CD14-positive monocyte (primary cell): ENCODE measurements at regions not wholly inside any gene's neighbourhood (a gene's known extent, or its start where the extent isn't known, plus 50 kb on each side); places are given as distances from the start of the nearest gene placed in this dataset.

Experiments
- DNase-seq, 3 donors: peaks; one replicate each; pipeline ENCODE4 v3.0.0-alpha.2; 2011 to 2022
- H2AFZ ChIP-seq: 2 replicates; pipeline ENCODE4 v1.6.0; 2012; ENCODE audit warnings: mild to moderate bottlenecking, low read depth, low read length, inconsistent platforms; ENCODE audit not compliant: insufficient read depth, poor library complexity, severe bottlenecking
- H3K27ac ChIP-seq, 2 donors: 1 replicate in 1 of 2; 2 replicates in 1 of 2; pipeline ENCODE4 v1.5.1; 2012 to 2013; ENCODE audit warnings: low read length in 2 of 2, control low read depth in 1 of 2, inconsistent platforms in 1 of 2, low read depth in 1 of 2, mild to moderate bottlenecking in 1 of 2
- H3K27me3 ChIP-seq, 2 donors: one replicate each; pipeline versions ENCODE4 v1.6.0 to v1.6.1; 2011 to 2013; ENCODE audit warnings: low read length in 2 of 2; ENCODE audit not compliant: control insufficient read depth in 2 of 2, insufficient read depth in 2 of 2
- H3K36me3 ChIP-seq, 2 donors: replicated peaks in 1 of 2; 1 replicate in 1 of 2; 2 replicates in 1 of 2; pipeline versions ENCODE4 v1.5.1 to v1.6.1; 2012 to 2013; ENCODE audit warnings: low read length in 2 of 2, control low read depth in 1 of 2, inconsistent platforms in 1 of 2, mild to moderate bottlenecking in 1 of 2; ENCODE audit not compliant: insufficient read depth in 2 of 2, control insufficient read depth in 1 of 2
- H3K4me1 ChIP-seq, 2 donors: 1 replicate in 1 of 2; 2 replicates in 1 of 2; pipeline versions ENCODE4 v1.5.1 to v1.6.1; 2012 to 2013; ENCODE audit warnings: low read length in 2 of 2, control low read depth in 1 of 2, inconsistent platforms in 1 of 2, mild to moderate bottlenecking in 1 of 2, moderate library complexity in 1 of 2; ENCODE audit not compliant: insufficient read depth in 2 of 2, control insufficient read depth in 1 of 2
- H3K4me2 ChIP-seq: replicated peaks from 2 replicates; pipeline ENCODE3; 2012; ENCODE audit warnings: low read length, moderate library complexity, mild to moderate bottlenecking; ENCODE audit not compliant: poor library complexity, severe bottlenecking; ENCODE audit errors: extremely low read depth
- H3K4me3 ChIP-seq, 3 experiments: fragments of 200-600 bp in 1 of 3; sonication (generic) in 1 of 3; replicated peaks in 1 of 3; 1 replicate in 2 of 3; 2 replicates in 1 of 3; pipeline ENCODE4 v1.5.1; 2011 to 2013; ENCODE audit warnings: low read length in 3 of 3, mild to moderate bottlenecking in 3 of 3, control low read depth in 2 of 3, low read depth in 2 of 3, inconsistent platforms in 1 of 3, moderate library complexity in 1 of 3
- H3K79me2 ChIP-seq: 2 replicates; pipeline ENCODE4 v1.6.0; 2012; ENCODE audit warnings: mild to moderate bottlenecking, control low read depth, inconsistent platforms, low read length, moderate library complexity; ENCODE audit not compliant: insufficient read depth
- H3K9ac ChIP-seq: 2 replicates; pipeline ENCODE4 v1.6.0; 2017; ENCODE audit warnings: low read length, mild to moderate bottlenecking; ENCODE audit not compliant: insufficient read depth, poor library complexity, severe bottlenecking
- H3K9me3 ChIP-seq, 2 donors: replicated peaks in 1 of 2; 1 replicate in 1 of 2; 2 replicates in 1 of 2; pipeline versions ENCODE4 v1.5.1 to v1.6.1; 2012 to 2013; ENCODE audit warnings: low read length in 2 of 2, control low read depth in 1 of 2; ENCODE audit not compliant: control insufficient read depth in 1 of 2, insufficient read depth in 1 of 2
- H4K20me1 ChIP-seq: 2 replicates; pipeline ENCODE4 v1.6.0; 2012; ENCODE audit warnings: mild to moderate bottlenecking, low read length, control low read depth, moderate library complexity; ENCODE audit not compliant: insufficient read depth
- H3K27ac Mint-ChIP-seq, 7 donors: one replicate each; pipeline ENCODE4 v1.8.0; 2020; ENCODE audit warnings: mild to moderate bottlenecking in 7 of 7, mixed read lengths in 7 of 7, moderate library complexity in 6 of 7, inconsistent platforms in 2 of 7
- H3K27me3 Mint-ChIP-seq, 3 donors: one replicate each; pipeline ENCODE4 v1.8.0; 2021 to 2022; ENCODE audit warnings: low read depth in 3 of 3, mild to moderate bottlenecking in 3 of 3, mixed read lengths in 3 of 3, moderate library complexity in 3 of 3, inconsistent platforms in 1 of 3
- H3K36me3 Mint-ChIP-seq, 2 donors: one replicate each; pipeline ENCODE4 v1.8.0; 2020; ENCODE audit warnings: mixed read lengths in 2 of 2, inconsistent platforms in 1 of 2, mild to moderate bottlenecking in 1 of 2
- H3K4me1 Mint-ChIP-seq: one replicate; pipeline ENCODE4 v1.8.0; 2020; ENCODE audit warnings: mild to moderate bottlenecking, mixed read lengths
- H3K4me3 Mint-ChIP-seq, 2 donors: one replicate each; pipeline ENCODE4 v1.8.0; 2020; ENCODE audit warnings: mild to moderate bottlenecking in 2 of 2, mixed read lengths in 2 of 2, moderate library complexity in 1 of 2
- H3K9me3 Mint-ChIP-seq, 7 donors: one replicate each; pipeline ENCODE4 v1.8.0; 2020 to 2022; ENCODE audit warnings: mixed read lengths in 7 of 7, mild to moderate bottlenecking in 6 of 7, moderate library complexity in 6 of 7, inconsistent platforms in 2 of 7
- CTCF ChIP-seq: fragments of 200-600 bp; IDR thresholded peaks from one replicate; pipeline ENCODE4 v1.8.0; 2022; ENCODE audit warnings: antibody characterized with exemption, mild to moderate bottlenecking
- WGBS: methylation state at CpG from one replicate; pipeline ENCODE4 v1.1.5; 2013; ENCODE audit warnings: missing lambda C conversion rate; ENCODE audit not compliant: insufficient coverage; 5-methylcytosine and 5-hydroxymethylcytosine counted together
- intact Hi-C, 2 donors: fragments of 100-400 bp; cut with micrococcal nuclease; formaldehyde crosslinking; loops; one replicate each; pipeline versions ENCODE4 v1.15.0 to v1.15.1; 2023

GRCh38 chr6:37748118-37748517, 50.4 kb upstream of the MDGA1 start:
- TF ChIP-seq CTCF: no peak
- H4K20me1 ChIP-seq: no peaks in the 10 kb centered on the region
- WGBS: 82% methylated on average over 4 of the region's 7 CpGs
- Mint-ChIP-seq H3K36me3 (no peaks in the 10 kb centered on the region), H3K4me3 (no peak overlapping the region), H3K27me3 (peaks cover 8 to 10% (median 9%) of the 10 kb centered on the region in 3 donors), H3K27ac (no peak overlapping the region), H3K4me1 (no peaks in the 10 kb centered on the region), H3K9me3 (peaks cover 0 to 12% (median 7%) of the 10 kb centered on the region in 7 donors)
- H3K4me3 ChIP-seq: no peak overlapping the region
- DNase-seq: no peak
- no peaks in the 10 kb centered on the region for H3K79me2 ChIP-seq
- intact Hi-C loops: no loop called here
- H3K27ac ChIP-seq: no peak overlapping the region
- H3K4me2 ChIP-seq: no peak overlapping the region
- no peaks in the 10 kb centered on the region for H3K27me3 ChIP-seq
- no peak overlapping the region for H3K9ac ChIP-seq
- H3K36me3 ChIP-seq: no peaks in the 10 kb centered on the region
- H2AFZ ChIP-seq: no peak overlapping the region
- H3K9me3 ChIP-seq: peaks cover 0 to 6% of the 10 kb centered on the region in 2 donors
- H3K4me1 ChIP-seq: no peaks in the 10 kb centered on the region
